Astrocyte of the spinal cord (primary cell): ENCODE measurements at regions not wholly inside any gene's neighbourhood (a gene's known extent, or its start where the extent isn't known, plus 50 kb on each side); places are given as distances from the start of the nearest gene placed in this dataset.
"Not testable (repeated sequence)": the region's sequence is repeated elsewhere in the genome, so short reads cannot be mapped to it uniquely, and the experiment has no call there.

Experiments used
- DNase-seq: peaks from one replicate; pipeline ENCODE4 v3.0.0; 2011; ENCODE audit warnings: low read depth, low spot score
- H3K4me3 ChIP-seq: 2 replicates; pipeline ENCODE4 v1.5.1; 2011; ENCODE audit warnings: low read depth, mild to moderate bottlenecking, low read length, moderate library complexity
- in situ Hi-C: cut with HindIII; loops from 2 replicates; pipeline ENCODE4 v1.10.0; 2017; ENCODE audit warnings: low sequenced_read_pairs
- TF ChIP-seq, protein P1 (sequence below): IDR thresholded peaks from 2 replicates; pipeline ENCODE4 v1.5.1; 2012; ENCODE audit warnings: low read depth, mild to moderate bottlenecking, low read length, inconsistent platforms

DNA sequence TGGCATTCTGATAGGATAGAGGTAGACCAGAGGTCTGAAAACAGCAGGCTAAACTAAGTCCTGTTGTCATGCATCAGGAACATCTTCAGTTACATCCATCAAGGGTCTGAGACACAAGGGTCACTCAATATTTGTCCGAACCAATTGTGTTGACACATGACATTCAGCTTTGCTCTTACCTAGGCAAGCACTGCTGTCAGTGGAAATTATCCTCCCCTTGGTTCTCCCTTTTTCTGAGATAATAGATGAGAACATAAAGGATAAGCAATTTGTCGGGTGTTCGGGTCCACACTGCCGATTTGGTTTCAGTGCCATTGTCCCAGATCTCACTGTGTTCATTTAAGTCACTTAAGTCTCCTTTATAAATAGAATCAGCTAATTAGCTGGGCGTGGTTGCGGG is 148.3 kb upstream of the MSX2 start:
- TF ChIP-seq, protein P1, sequence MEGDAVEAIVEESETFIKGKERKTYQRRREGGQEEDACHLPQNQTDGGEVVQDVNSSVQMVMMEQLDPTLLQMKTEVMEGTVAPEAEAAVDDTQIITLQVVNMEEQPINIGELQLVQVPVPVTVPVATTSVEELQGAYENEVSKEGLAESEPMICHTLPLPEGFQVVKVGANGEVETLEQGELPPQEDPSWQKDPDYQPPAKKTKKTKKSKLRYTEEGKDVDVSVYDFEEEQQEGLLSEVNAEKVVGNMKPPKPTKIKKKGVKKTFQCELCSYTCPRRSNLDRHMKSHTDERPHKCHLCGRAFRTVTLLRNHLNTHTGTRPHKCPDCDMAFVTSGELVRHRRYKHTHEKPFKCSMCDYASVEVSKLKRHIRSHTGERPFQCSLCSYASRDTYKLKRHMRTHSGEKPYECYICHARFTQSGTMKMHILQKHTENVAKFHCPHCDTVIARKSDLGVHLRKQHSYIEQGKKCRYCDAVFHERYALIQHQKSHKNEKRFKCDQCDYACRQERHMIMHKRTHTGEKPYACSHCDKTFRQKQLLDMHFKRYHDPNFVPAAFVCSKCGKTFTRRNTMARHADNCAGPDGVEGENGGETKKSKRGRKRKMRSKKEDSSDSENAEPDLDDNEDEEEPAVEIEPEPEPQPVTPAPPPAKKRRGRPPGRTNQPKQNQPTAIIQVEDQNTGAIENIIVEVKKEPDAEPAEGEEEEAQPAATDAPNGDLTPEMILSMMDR = no peak
- H3K4me3 ChIP-seq = no peak overlapping the region
- no peak for DNase-seq
- in situ Hi-C loops = no loop called here

DNA sequence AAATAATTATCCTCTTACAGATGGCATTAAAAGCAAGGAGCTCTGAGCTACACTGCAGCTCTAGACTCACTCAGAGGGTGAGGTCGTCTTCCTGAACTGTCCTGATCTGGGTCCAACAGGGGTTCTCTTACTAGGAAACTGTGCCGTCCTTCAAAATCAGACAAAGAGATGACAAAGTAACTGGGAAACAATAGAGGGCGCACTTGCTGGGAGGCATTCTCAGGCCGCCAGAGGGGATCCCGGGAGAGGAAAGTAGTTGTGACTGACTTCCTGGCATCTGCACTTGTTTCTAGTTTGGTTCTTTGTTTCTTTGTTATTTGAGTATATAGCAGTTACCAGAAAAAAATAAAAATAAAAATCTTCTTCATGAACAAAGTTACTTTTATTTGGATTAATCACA is 142.9 kb upstream of the MSX2 start:
- TF ChIP-seq, protein P1 = peak; percentile 45
- no peak for DNase-seq
- in situ Hi-C loops = no loop called here
- H3K4me3 ChIP-seq = no peak overlapping the region

DNA sequence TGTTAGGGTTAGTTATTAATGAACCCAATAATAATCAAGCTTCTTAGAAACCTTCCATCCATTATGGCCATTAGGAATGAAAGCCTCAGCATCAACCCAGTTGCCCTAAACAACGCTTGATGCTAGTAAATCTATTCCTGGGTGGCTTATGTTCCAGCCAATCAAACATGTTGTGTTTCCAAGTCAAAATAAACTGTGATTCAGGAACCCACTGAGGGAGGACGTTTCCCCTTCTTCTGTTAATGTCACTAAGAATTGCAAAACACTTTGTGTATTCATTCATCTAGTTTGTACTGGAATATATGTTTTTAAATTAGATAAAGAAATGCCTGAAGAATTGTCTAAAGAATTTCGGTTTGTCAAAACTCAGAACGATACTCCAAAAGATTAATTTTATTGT is 142.5 kb upstream of the MSX2 start:
- no peak for DNase-seq
- in situ Hi-C loops = no loop called here
- TF ChIP-seq, protein P1 = no peak
- H3K4me3 ChIP-seq = no peak overlapping the region

DNA sequence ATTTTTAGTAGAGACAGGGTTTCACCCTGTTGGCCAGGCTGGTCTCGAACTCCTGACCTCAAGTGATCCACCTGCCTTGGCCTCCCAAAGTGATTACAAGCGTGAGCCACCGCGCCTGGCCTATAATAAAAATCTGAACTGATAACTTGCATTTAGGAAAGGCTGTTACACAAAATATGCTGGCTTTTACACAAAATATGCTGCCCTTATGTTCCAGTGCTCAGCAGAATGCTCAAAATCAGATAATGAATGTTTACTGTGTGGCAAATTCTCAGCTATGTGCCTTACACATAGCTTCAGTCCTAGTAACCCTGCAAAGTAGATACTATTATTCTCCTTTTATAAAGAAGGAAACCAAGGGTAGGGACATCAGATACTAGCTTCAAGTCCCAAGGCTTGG is 141.3 kb upstream of the MSX2 start:
- TF ChIP-seq, protein P1 = no peak
- DNase-seq = no peak
- H3K4me3 ChIP-seq = no peak overlapping the region
- in situ Hi-C loops = no loop called here

DNA sequence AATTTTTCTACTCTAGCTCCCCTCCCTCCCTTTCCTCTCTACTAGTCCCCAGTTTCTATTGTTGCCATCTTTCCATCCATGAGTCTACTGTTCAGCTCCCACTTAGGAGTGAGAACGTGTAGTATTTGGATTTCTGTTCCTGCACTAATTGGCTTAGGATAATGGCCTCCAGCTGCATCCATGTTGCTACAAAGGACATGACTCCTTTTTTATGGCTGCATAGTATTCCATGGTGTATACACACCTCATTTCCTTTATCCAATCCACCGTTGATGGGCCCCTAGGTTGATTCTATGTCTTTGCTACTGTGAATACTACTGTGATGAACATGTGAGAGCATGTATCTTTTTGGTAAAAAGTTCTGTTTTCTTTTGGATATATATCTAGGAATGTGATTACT is 138.9 kb upstream of the MSX2 start:
- no peak for DNase-seq
- TF ChIP-seq, protein P1 = no peak
- H3K4me3 ChIP-seq = no peak overlapping the region
- in situ Hi-C loops = no loop called here

DNA sequence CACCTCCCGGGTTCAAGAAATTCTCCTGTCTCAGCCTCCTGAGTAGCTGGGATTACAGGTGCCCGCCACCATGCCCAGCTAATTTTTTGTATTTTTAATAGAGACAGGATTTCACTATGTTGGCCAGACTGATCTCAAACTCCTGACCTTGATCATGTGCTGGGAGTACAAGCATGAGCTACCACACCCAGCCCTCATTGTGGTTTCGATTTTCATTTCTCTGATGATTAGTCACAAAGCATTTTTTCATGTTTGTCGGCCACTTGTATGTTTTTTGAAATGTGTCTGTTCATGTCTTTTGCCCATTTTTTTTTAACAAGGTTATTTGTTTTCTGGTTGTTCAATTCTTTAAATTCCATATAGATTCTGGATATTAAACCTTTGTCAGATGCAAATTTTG is 138.2 kb upstream of the MSX2 start:
- H3K4me3 ChIP-seq, DNase-seq, in situ Hi-C loops: not testable (repeated sequence)

DNA sequence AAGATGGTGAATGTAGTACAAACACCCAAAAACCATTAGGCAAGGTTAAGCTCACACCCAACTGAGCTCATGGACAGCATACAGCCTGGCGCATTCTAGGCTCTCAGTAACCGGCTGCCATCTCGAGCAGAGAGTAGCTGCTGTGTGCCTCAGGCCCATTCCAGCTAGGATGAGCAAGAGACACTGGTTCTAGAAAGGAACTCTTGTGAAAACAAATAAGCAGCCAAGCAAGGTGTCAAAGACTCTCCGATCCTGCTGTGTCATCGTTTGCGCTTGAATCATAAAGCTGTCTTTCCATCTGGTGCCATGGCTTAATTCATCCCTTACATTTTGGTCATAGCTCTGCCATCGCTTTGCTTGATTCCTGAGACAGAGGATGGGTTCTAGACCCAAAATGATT is 135.4 kb upstream of the MSX2 start:
- H3K4me3 ChIP-seq = no peak overlapping the region
- no peak for DNase-seq
- in situ Hi-C loops = no loop called here
- TF ChIP-seq, protein P1 = no peak
